Stomach (tissue), 8 donors: ENCODE measurements at regions not wholly inside any gene's neighbourhood (a gene's known extent, or its start where the extent isn't known, plus 50 kb on each side); places are given as distances from the start of the nearest gene placed in this dataset.

Source experiments
- DNase-seq, 2 donors: peaks; one replicate each; pipeline versions ENCODE4 v3.0.0 to v3.0.0-alpha.2; 2013 to 2019
- H3K27ac ChIP-seq, 5 donors: fragments of 200-600 bp in 4 of 5; sonication (generic) in 4 of 5; one replicate each; pipeline ENCODE4 v1.5.1; 2013 to 2019; ENCODE audit warnings: mild to moderate bottlenecking in 1 of 5, moderate library complexity in 1 of 5
- H3K27me3 ChIP-seq, 3 donors: fragments of 200-600 bp; sonication (generic); one replicate each; pipeline ENCODE4 v1.5.1; 2017 to 2019; ENCODE audit warnings: mixed run types in 1 of 3
- H3K36me3 ChIP-seq, 4 donors: fragments of 200-600 bp; sonication (generic); 1 replicate in 3 of 4; 2 replicates in 1 of 4; pipeline ENCODE4 v1.5.1; 2016 to 2019
- H3K4me1 ChIP-seq, 4 donors: fragments of 200-600 bp; sonication (generic); one replicate each; pipeline ENCODE4 v1.5.1; 2016 to 2019
- H3K4me3 ChIP-seq, 4 donors: fragments of 200-600 bp; sonication (generic) in 3 of 4; one replicate each; pipeline ENCODE4 v1.5.1; 2016 to 2019; ENCODE audit warnings: mild to moderate bottlenecking in 1 of 4
- H3K9me3 ChIP-seq, 4 donors: fragments of 200-600 bp; sonication (generic); one replicate each; pipeline ENCODE4 v1.5.1; 2016 to 2019
- EP300 ChIP-seq: sonication (generic); formaldehyde crosslinking; IDR thresholded peaks from one replicate; pipeline ENCODE4 v1.6.1; 2017; ENCODE audit warnings: antibody characterized with exemption
- POLR2A ChIP-seq, 4 donors: fragments of 450-650 bp; IDR thresholded peaks; one replicate each; pipeline ENCODE4 v1.6.1; 2016; ENCODE audit warnings: antibody characterized with exemption in 4 of 4, control low read depth in 2 of 4, mild to moderate bottlenecking in 1 of 4, moderate library complexity in 1 of 4
- POLR2AphosphoS5 ChIP-seq, 3 donors: sonication (generic); formaldehyde crosslinking; IDR thresholded peaks; one replicate each; pipeline ENCODE4 v1.6.1; 2016; ENCODE audit warnings: antibody characterized with exemption in 3 of 3
- WGBS, 5 donors: extraction: QIAGEN DNeasy Blood & Tissue Kit in 3 of 5; methylation state at CpG; one replicate each; pipeline versions ENCODE4 v1.1.5 to v1.1.7; 2013 to 2018; 5-methylcytosine and 5-hydroxymethylcytosine counted together
- intact Hi-C: fragments of 100-400 bp; cut with DNase I; formaldehyde crosslinking; loops from one replicate; pipeline ENCODE4 v1.15.1; 2023; ENCODE audit warnings: low total_unique reads
- TF ChIP-seq, protein P1 (sequence below), 7 experiments: fragments of 450-650 bp in 4 of 7; fragments of 200-600 bp in 3 of 7; sonication (generic) in 3 of 7; IDR thresholded peaks; one replicate each; pipeline ENCODE4 v1.5.1; 2016 to 2019; ENCODE audit warnings: antibody characterized with exemption in 7 of 7, control low read depth in 2 of 7, mild to moderate bottlenecking in 1 of 7
- donor health status: healthy with polysubstance abuse.
- donor health status: Bipolar disorder and iron deficiency.
- donor health status: healthy.

DNA sequence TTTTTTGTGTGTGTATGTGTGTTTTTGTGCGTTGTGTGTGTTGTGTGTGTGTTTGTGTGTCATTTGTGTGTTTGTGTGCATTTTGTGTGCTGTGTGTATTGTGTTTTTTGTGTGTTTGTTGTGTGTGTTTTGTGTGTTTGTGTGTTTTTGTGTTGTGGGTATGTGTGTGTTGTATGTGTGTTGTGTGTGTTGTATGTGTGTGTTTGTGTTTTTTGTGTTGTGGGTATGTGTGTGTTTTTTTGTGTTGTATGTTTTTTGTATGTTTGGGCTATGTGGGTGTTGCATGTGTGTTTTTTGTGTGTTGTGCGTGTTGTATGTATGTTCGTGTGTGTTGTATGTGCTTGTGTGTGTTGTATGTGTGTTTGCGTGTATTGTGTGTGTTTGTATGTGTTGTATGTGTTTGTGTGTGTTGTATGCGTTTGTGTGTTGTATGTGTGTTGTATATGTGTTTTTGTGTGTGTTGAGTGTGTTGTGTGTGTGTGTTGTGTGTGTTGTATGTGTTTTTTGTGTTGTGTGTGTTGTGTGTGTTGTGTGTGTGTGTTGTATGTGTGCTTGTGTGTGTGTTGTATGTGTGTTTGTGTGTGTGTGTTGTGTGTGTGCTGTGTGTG lies 275.3 kb downstream of the HRH4 start:
- Histone ChIP-seq H3K36me3 (no peaks in the 10 kb centered on the region), H3K9me3 (no peaks in the 10 kb centered on the region), H3K27me3 (peaks cover 0 to 11% (median 0%) of the 10 kb centered on the region in 3 donors), H3K4me1 (no peaks in the 10 kb centered on the region), H3K27ac (no peak overlapping the region), H3K4me3 (no peak overlapping the region)
- no peak for DNase-seq
- TF ChIP-seq POLR2AphosphoS5 (IDR thresholded peaks at IDR 0.05) (no peak), EP300 (no peak), POLR2A (IDR thresholded peaks at IDR 0.05) (no peak)
- TF ChIP-seq, protein P1, sequence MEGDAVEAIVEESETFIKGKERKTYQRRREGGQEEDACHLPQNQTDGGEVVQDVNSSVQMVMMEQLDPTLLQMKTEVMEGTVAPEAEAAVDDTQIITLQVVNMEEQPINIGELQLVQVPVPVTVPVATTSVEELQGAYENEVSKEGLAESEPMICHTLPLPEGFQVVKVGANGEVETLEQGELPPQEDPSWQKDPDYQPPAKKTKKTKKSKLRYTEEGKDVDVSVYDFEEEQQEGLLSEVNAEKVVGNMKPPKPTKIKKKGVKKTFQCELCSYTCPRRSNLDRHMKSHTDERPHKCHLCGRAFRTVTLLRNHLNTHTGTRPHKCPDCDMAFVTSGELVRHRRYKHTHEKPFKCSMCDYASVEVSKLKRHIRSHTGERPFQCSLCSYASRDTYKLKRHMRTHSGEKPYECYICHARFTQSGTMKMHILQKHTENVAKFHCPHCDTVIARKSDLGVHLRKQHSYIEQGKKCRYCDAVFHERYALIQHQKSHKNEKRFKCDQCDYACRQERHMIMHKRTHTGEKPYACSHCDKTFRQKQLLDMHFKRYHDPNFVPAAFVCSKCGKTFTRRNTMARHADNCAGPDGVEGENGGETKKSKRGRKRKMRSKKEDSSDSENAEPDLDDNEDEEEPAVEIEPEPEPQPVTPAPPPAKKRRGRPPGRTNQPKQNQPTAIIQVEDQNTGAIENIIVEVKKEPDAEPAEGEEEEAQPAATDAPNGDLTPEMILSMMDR (IDR thresholded peaks at IDR 0.05): no peak
- WGBS, 5 donors: 88 to 95% (median 92%) methylated on average over 5 of the region's 5 CpGs
- intact Hi-C loops: no loop called here

DNA sequence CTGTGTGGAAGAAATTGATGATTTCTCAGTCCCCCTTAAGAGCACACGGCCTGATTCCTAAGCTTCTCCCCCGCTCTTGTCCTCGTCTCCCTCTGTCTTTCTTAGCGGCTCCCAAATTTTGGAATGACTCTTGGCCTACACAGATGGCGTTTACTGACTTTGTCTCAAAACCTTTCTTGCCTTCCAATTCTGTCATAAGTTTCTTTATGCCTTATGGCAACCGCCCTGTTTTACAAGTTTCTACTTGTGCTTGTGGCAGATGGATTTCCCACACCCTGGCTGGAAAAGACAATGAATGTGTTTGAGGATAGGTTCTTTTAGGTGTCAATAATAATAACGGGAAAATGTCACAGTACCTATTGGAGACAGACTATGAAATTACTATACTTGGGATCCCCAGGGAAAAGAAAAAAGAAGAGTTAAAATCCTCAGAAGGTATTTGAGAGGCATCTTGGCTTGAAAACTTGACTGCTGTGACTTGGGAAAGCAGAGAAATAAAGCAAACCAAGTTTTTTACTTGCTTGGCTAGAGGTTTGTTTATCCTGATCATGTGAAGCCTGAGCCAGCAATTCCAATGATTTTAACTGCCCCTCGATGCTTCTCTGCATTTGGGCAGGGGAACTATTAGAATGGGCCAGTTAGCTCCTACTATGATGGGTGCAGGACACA lies 276.4 kb downstream of the HRH4 start:
- intact Hi-C loops: no loop called here
- DNase-seq: peak in 1 of 2 donors; percentile 44

GRCh38 chr18:24740829-24741228 lies 280.4 kb downstream of the HRH4 start:
- no peak for DNase-seq
- intact Hi-C loops: no loop called here
- Histone ChIP-seq H3K9me3 (no peaks in the 10 kb centered on the region), H3K27ac (no peak overlapping the region), H3K27me3 (no peaks in the 10 kb centered on the region), H3K4me3 (no peak overlapping the region), H3K36me3 (no peaks in the 10 kb centered on the region), H3K4me1 (peaks cover 0 to 5% (median 0%) of the 10 kb centered on the region in 4 donors)
- TF ChIP-seq POLR2AphosphoS5 (IDR thresholded peaks at IDR 0.05): no peak
- TF ChIP-seq EP300: no peak
- TF ChIP-seq, protein P1 (IDR thresholded peaks at IDR 0.05): no peak
- no peak for TF ChIP-seq POLR2A (IDR thresholded peaks at IDR 0.05)
- 82 to 96% (median 91%) methylated on average over 2 of the region's 2 CpGs for WGBS, 5 donors

More for the DNA sequence above, 276.4 kb downstream of the HRH4 start:
- no peak overlapping the region for H3K27ac ChIP-seq
- 71 to 78% (median 75%) methylated on average over 8 of the region's 8 CpGs for WGBS, 5 donors
- TF ChIP-seq EP300 (no peak), POLR2A (IDR thresholded peaks at IDR 0.05) (no peak), POLR2AphosphoS5 (IDR thresholded peaks at IDR 0.05) (no peak)
- TF ChIP-seq, protein P1 (IDR thresholded peaks at IDR 0.05): no peak
- no peaks in the 10 kb centered on the region for H3K9me3 ChIP-seq
- H3K4me1 ChIP-seq: no peaks in the 10 kb centered on the region
- peaks cover 0 to 10% (median 0%) of the 10 kb centered on the region in 3 donors for H3K27me3 ChIP-seq
- H3K4me3 ChIP-seq: no peak overlapping the region
- no peaks in the 10 kb centered on the region for H3K36me3 ChIP-seq

DNA sequence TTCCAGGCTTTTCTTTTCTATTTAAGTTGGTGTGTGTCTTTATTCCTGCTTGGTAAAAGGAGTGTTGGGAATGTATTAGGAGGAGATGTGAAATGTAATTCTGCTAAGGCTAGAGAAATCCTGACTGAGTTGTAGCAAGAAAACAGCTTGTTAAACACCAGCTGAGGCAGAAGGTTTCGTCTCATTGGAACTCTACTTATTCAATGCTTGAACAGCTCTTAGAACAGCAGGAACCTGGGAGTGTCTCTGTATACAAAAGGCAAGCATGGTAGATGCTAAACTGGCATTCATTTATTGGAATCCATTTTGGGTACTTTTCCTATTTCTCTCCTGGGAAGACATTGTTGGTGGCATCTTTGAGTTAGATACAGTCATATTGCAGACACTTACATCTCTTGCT lies 280.9 kb downstream of the HRH4 start:
- H3K27ac ChIP-seq: no peak overlapping the region
- intact Hi-C loops: no loop called here
- no peak overlapping the region for H3K4me3 ChIP-seq
- DNase-seq: no peak
- no peaks in the 10 kb centered on the region for H3K36me3 ChIP-seq
- peaks cover 0 to 5% (median 0%) of the 10 kb centered on the region in 4 donors for H3K4me1 ChIP-seq
- no peaks in the 10 kb centered on the region for H3K9me3 ChIP-seq
- no peaks in the 10 kb centered on the region for H3K27me3 ChIP-seq
- WGBS, 5 donors: 77 to 93% (median 85%) methylated on average over 1 of the region's 1 CpG
- TF ChIP-seq POLR2A (IDR thresholded peaks at IDR 0.05) (no peak), POLR2AphosphoS5 (IDR thresholded peaks at IDR 0.05) (no peak), EP300 (no peak)
- TF ChIP-seq, protein P1 (IDR thresholded peaks at IDR 0.05): no peak
